GM23338 (cell line): ENCODE measurements at regions not wholly inside any gene's neighbourhood (a gene's known extent, or its start where the extent isn't known, plus 50 kb on each side); places are given as distances from the start of the nearest gene placed in this dataset.

Experiments used
- ATAC-seq: fragments of 200-7000 bp; cut with Tn5 transposase; 3 replicates; pipeline ENCODE4 v1.9.1; 2020
- DNase-seq: peaks from one replicate; pipeline ENCODE4 v3.0.0-alpha.2; 2015; ENCODE audit warnings: low spot score
- H2AFZ ChIP-seq: fragments of 200-600 bp; sonication (generic); 2 replicates; pipeline ENCODE4 v1.8.0; 2016; ENCODE audit warnings: antibody characterized with exemption, mild to moderate bottlenecking, moderate library complexity
- H3F3A ChIP-seq: fragments of 200-600 bp; sonication (generic); replicated peaks from 2 replicates; pipeline ENCODE4 v1.8.0; 2017; ENCODE audit warnings: antibody characterized with exemption, mixed run types, low read depth
- H3K27ac ChIP-seq: fragments of 200-600 bp; sonication (generic); 2 replicates; pipeline ENCODE4 v1.6.1; 2016; ENCODE audit warnings: low read depth
- H3K27me3 ChIP-seq: fragments of 200-600 bp; sonication (generic); 2 replicates; pipeline ENCODE4 v1.8.0; 2016; ENCODE audit warnings: mild to moderate bottlenecking, mixed run types, moderate library complexity; ENCODE audit not compliant: insufficient read depth
- H3K36me3 ChIP-seq: fragments of 200-600 bp; sonication (generic); 2 replicates; pipeline ENCODE4 v1.8.0; 2016; ENCODE audit warnings: mild to moderate bottlenecking; ENCODE audit not compliant: insufficient read depth
- H3K4me1 ChIP-seq: fragments of 200-600 bp; sonication (generic); 2 replicates; pipeline ENCODE4 v1.8.0; 2016; ENCODE audit warnings: mild to moderate bottlenecking, moderate library complexity; ENCODE audit not compliant: insufficient read depth
- H3K4me2 ChIP-seq: fragments of 200-600 bp; sonication (generic); 2 replicates; pipeline ENCODE4 v1.7.1; 2017; ENCODE audit warnings: mixed run types
- H3K4me3 ChIP-seq: fragments of 200-600 bp; sonication (generic); 2 replicates; pipeline ENCODE4 v1.6.1; 2016; ENCODE audit warnings: mixed run types
- H3K79me2 ChIP-seq: fragments of 200-600 bp; sonication (generic); replicated peaks from 2 replicates; pipeline ENCODE4 v1.8.0; 2017; ENCODE audit warnings: mild to moderate bottlenecking; ENCODE audit not compliant: insufficient read depth
- H3K9me2 ChIP-seq: fragments of 200-600 bp; sonication (generic); 2 replicates; pipeline ENCODE4 v1.8.0; 2017; ENCODE audit not compliant: insufficient read depth
- H4K20me1 ChIP-seq: fragments of 200-600 bp; sonication (generic); replicated peaks from 2 replicates; pipeline ENCODE4 v1.8.0; 2017; ENCODE audit warnings: mild to moderate bottlenecking; ENCODE audit not compliant: insufficient read depth
- H3K27ac Mint-ChIP-seq: 2 replicates; pipeline ENCODE4 v1.8.0; 2020; ENCODE audit warnings: inconsistent platforms, mild to moderate bottlenecking, moderate library complexity, mixed read lengths
- H3K27me3 Mint-ChIP-seq: 3 replicates; pipeline ENCODE4 v1.8.0; 2022; ENCODE audit warnings: low read depth, mild to moderate bottlenecking, moderate library complexity, mixed read lengths, inconsistent platforms; ENCODE audit not compliant: insufficient read depth, poor library complexity
- H3K36me3 Mint-ChIP-seq: 3 replicates; pipeline ENCODE4 v1.8.0; 2021; ENCODE audit warnings: low read depth, mild to moderate bottlenecking, inconsistent platforms, moderate library complexity, mixed read lengths
- H3K4me1 Mint-ChIP-seq: 3 replicates; pipeline ENCODE4 v1.8.0; 2020; ENCODE audit warnings: mild to moderate bottlenecking, inconsistent platforms, mixed read lengths
- H3K4me3 Mint-ChIP-seq: 3 replicates; pipeline ENCODE4 v1.8.0; 2021; ENCODE audit warnings: moderate library complexity, mild to moderate bottlenecking, inconsistent platforms, mixed read lengths
- H3K9me3 Mint-ChIP-seq: 3 replicates; pipeline ENCODE4 v1.8.0; 2020; ENCODE audit warnings: moderate library complexity, mild to moderate bottlenecking, inconsistent platforms, mixed read lengths
- CREB1 ChIP-seq: fragments of 250-450 bp; sonication (Bioruptor Pico); IDR thresholded peaks from 2 replicates; pipeline ENCODE4 v1.5.0; 2020; ENCODE audit warnings: low read depth, mild to moderate bottlenecking, moderate library complexity
- CTCF ChIP-seq, 2 experiments: fragments of 200-600 bp in 1 of 2; sonication (generic) in 1 of 2; conservative IDR thresholded peaks; 2 replicates each; pipeline versions ENCODE4 v1.5.1 to v1.6.1; 2016 to 2017; ENCODE audit warnings: antibody characterized with exemption in 2 of 2, low read depth in 2 of 2, mild to moderate bottlenecking in 2 of 2, moderate library complexity in 1 of 2
- ETS1 ChIP-seq: IDR thresholded peaks from 2 replicates; pipeline ENCODE4 v1.6.1; 2016; ENCODE audit warnings: antibody characterized with exemption
- EZH2 ChIP-seq: fragments of 200-600 bp; sonication (generic); IDR thresholded peaks from one replicate; pipeline ENCODE4 v1.8.0; 2017; ENCODE audit warnings: antibody characterized with exemption, mild to moderate bottlenecking, low read depth; ENCODE audit not compliant: unreplicated experiment
- EZH2phosphoT487 ChIP-seq: fragments of 200-600 bp; sonication (generic); IDR thresholded peaks from one replicate; pipeline ENCODE4 v1.8.1; 2018; ENCODE audit warnings: antibody characterized with exemption; ENCODE audit not compliant: unreplicated experiment
- JUNB ChIP-seq: IDR thresholded peaks from one replicate; pipeline ENCODE4 v1.6.1; 2016; ENCODE audit warnings: antibody characterized with exemption; ENCODE audit not compliant: unreplicated experiment
- NANOG ChIP-seq: IDR thresholded peaks from 2 replicates; pipeline ENCODE4 v1.6.1; 2016; ENCODE audit warnings: antibody characterized with exemption, borderline replicate concordance
- POLR2AphosphoS5 ChIP-seq: IDR thresholded peaks from 2 replicates; pipeline ENCODE4 v1.6.1; 2016; ENCODE audit warnings: antibody characterized with exemption, low read depth
- REST ChIP-seq: IDR thresholded peaks from one replicate; pipeline ENCODE4 v1.6.1; 2018; ENCODE audit warnings: antibody characterized with exemption; ENCODE audit not compliant: unreplicated experiment
- STAT1 ChIP-seq: IDR thresholded peaks from one replicate; pipeline ENCODE4 v1.6.1; 2016; ENCODE audit warnings: antibody characterized with exemption; ENCODE audit not compliant: unreplicated experiment
- ZNF114 ChIP-seq: fragments of 250-450 bp; sonication (Bioruptor Pico); IDR thresholded peaks from 2 replicates; pipeline ENCODE4 v1.5.0; 2020; ENCODE audit warnings: mild to moderate bottlenecking, moderate library complexity
- ZNF331 ChIP-seq: fragments of 250-450 bp; sonication (Bioruptor Pico); IDR thresholded peaks from 2 replicates; pipeline ENCODE4 v1.5.0; 2020; ENCODE audit warnings: low read depth, mild to moderate bottlenecking, moderate library complexity
- ZNF462 ChIP-seq: fragments of 250-450 bp; sonication (Bioruptor Pico); IDR thresholded peaks from 2 replicates; pipeline ENCODE4 v1.5.0; 2020; ENCODE audit warnings: mild to moderate bottlenecking, moderate library complexity

GRCh38 chr3:110234831-110235230 lies 836.8 kb upstream of the NECTIN3 start:
- peaks cover 27% of the 10 kb centered on the region for H3K4me1 Mint-ChIP-seq
- no peak for DNase-seq
- no peak overlapping the region for H3K4me3 Mint-ChIP-seq
- no peaks in the 10 kb centered on the region for H3K27me3 Mint-ChIP-seq
- Histone ChIP-seq H3K4me3 (no peak overlapping the region), H2AFZ (no peak overlapping the region), H3K4me1 (peaks cover 29% of the 10 kb centered on the region), H3F3A (no peaks in the 10 kb centered on the region), H4K20me1 (no peaks in the 10 kb centered on the region), H3K79me2 (no peaks in the 10 kb centered on the region), H3K27ac (no peak overlapping the region), H3K9me2 (peaks cover 13% of the 10 kb centered on the region), H3K36me3 (no peaks in the 10 kb centered on the region), H3K27me3 (no peaks in the 10 kb centered on the region), H3K4me2 (no peak overlapping the region)
- ATAC-seq: no peak
- H3K36me3 Mint-ChIP-seq: peaks cover 10% of the 10 kb centered on the region; the same call in 1 of the 3 replicates
- H3K27ac Mint-ChIP-seq: no peak overlapping the region
- H3K9me3 Mint-ChIP-seq: no peaks in the 10 kb centered on the region; the same call in 2 of the 3 replicates
- TF ChIP-seq ZNF331 (CRISPR knock-in tag) (no peak), EZH2 (no peak), EZH2phosphoT487 (no peak), REST (no peak), POLR2AphosphoS5 (no peak), CTCF (conservative IDR thresholded peaks at IDR 0.05; ENCODE audit: low read depth in 2 of 2) (no peak), CREB1 (CRISPR knock-in tag) (no peak), ETS1 (no peak), ZNF462 (CRISPR knock-in tag) (no peak), ZNF114 (no peak), NANOG (no peak), JUNB (no peak), STAT1 (no peak)
